GM18858 (cell line): ENCODE measurements at regions not wholly inside any gene's neighbourhood (a gene's known extent, or its start where the extent isn't known, plus 50 kb on each side); places are given as distances from the start of the nearest gene placed in this dataset.
"Not testable (repeated sequence)": the region's sequence is repeated elsewhere in the genome, so short reads cannot be mapped to it uniquely, and the experiment has no call there.

Experiments used
- ATAC-seq: cut with Tn5 transposase; IDR thresholded peaks from one replicate; pipeline ENCODE4 v1.9.1; 2021; ENCODE audit not compliant: unreplicated experiment

GRCh38 chr14:44873536-44873935, 88.2 kb downstream of the KLHL28 start:
- ATAC-seq: no peak

GRCh38 chr14:44866770-44867169, 95.0 kb downstream of the KLHL28 start:
- no peak for ATAC-seq

- no peak for ATAC-seq
Observed at GRCh38 chr14:44866322-44866721, 95.4 kb downstream of the KLHL28 start.

- no peak for ATAC-seq
Observed at GRCh38 chr14:44863271-44863670, 98.5 kb downstream of the KLHL28 start.

GRCh38 chr14:44854114-44854513, 107.6 kb downstream of the KLHL28 start:
- ATAC-seq: no peak

GRCh38 chr14:44847526-44848309, 114.0 kb downstream of the KLHL28 start:
- ATAC-seq: no peak

GRCh38 chr14:44846232-44846824, 115.4 kb downstream of the KLHL28 start:
- ATAC-seq: peak; percentile 75

GRCh38 chr14:44835928-44836327, 125.8 kb downstream of the KLHL28 start:
- ATAC-seq: not testable (repeated sequence)

- no peak for ATAC-seq
Observed at GRCh38 chr14:44833376-44834060, 128.2 kb downstream of the KLHL28 start.

- no peak for ATAC-seq
Observed at GRCh38 chr14:44830371-44830770, 131.4 kb downstream of the KLHL28 start.

- ATAC-seq: no peak
Observed at GRCh38 chr14:44829021-44829420, 132.7 kb downstream of the KLHL28 start.

GRCh38 chr14:44828023-44828422, 133.7 kb downstream of the KLHL28 start:
- no peak for ATAC-seq

GRCh38 chr14:44820230-44820964, 141.3 kb downstream of the KLHL28 start:
- no peak for ATAC-seq

- no peak for ATAC-seq
Observed at GRCh38 chr14:44814196-44814595, 147.6 kb downstream of the KLHL28 start.

- ATAC-seq: no peak
Observed at GRCh38 chr14:44812672-44813071, 149.1 kb downstream of the KLHL28 start.

- no peak for ATAC-seq
Observed at GRCh38 chr14:44804391-44804790, 157.4 kb downstream of the KLHL28 start.

- ATAC-seq: peak; percentile 87
Observed at GRCh38 chr14:44803239-44803905, 158.4 kb downstream of the KLHL28 start.

GRCh38 chr14:44798386-44799242, 163.1 kb downstream of the KLHL28 start:
- ATAC-seq: no peak

GRCh38 chr14:44795725-44796124, 166.0 kb downstream of the KLHL28 start:
- ATAC-seq: no peak

GRCh38 chr14:44791730-44792129, 170.0 kb downstream of the KLHL28 start:
- no peak for ATAC-seq
